Hepatocyte (in vitro differentiated cells): ENCODE measurements at regions not wholly inside any gene's neighbourhood (a gene's known extent, or its start where the extent isn't known, plus 50 kb on each side); places are given as distances from the start of the nearest gene placed in this dataset.

Experiments
- DNase-seq: peaks from one replicate; pipeline ENCODE4 v3.0.0-alpha.2; 2016; ENCODE audit warnings: low spot score
- H2AFZ ChIP-seq: fragments of 200-600 bp; sonication (generic); 2 replicates; pipeline ENCODE4 v1.6.0; 2016; ENCODE audit warnings: antibody characterized with exemption, mild to moderate bottlenecking
- H3K27ac ChIP-seq: fragments of 200-600 bp; sonication (generic); 2 replicates; pipeline ENCODE4 v1.5.1; 2016; ENCODE audit warnings: mild to moderate bottlenecking
- H3K27me3 ChIP-seq: fragments of 200-600 bp; sonication (generic); 2 replicates; pipeline ENCODE4 v1.6.1; 2016
- H3K36me3 ChIP-seq: fragments of 200-600 bp; sonication (generic); replicated peaks from 2 replicates; pipeline ENCODE4 v1.5.1; 2016; ENCODE audit warnings: low read depth; ENCODE audit not compliant: insufficient read depth
- H3K4me1 ChIP-seq: fragments of 200-600 bp; sonication (generic); 2 replicates; pipeline ENCODE4 v1.5.1; 2016; ENCODE audit warnings: mild to moderate bottlenecking, moderate library complexity; ENCODE audit not compliant: insufficient read depth
- H3K4me2 ChIP-seq: fragments of 200-600 bp; sonication (generic); 2 replicates; pipeline ENCODE4 v1.6.0; 2016
- H3K4me3 ChIP-seq: fragments of 200-600 bp; sonication (generic); 2 replicates; pipeline ENCODE4 v1.5.1; 2016; ENCODE audit warnings: mild to moderate bottlenecking
- H3K79me2 ChIP-seq: fragments of 200-600 bp; sonication (generic); 2 replicates; pipeline ENCODE4 v1.6.0; 2017; ENCODE audit warnings: mild to moderate bottlenecking
- H3K9me2 ChIP-seq: fragments of 200-600 bp; sonication (generic); replicated peaks from 2 replicates; pipeline ENCODE4 v1.6.0; 2017; ENCODE audit warnings: mild to moderate bottlenecking; ENCODE audit not compliant: insufficient read depth
- H3K9me3 ChIP-seq: fragments of 200-600 bp; sonication (generic); 2 replicates; pipeline ENCODE4 v1.5.1; 2016; ENCODE audit warnings: low read depth, mild to moderate bottlenecking
- H4K20me1 ChIP-seq: fragments of 200-600 bp; sonication (generic); 2 replicates; pipeline ENCODE4 v1.6.0; 2016; ENCODE audit warnings: mild to moderate bottlenecking; ENCODE audit not compliant: insufficient read depth, poor library complexity, severe bottlenecking
- EZH2 ChIP-seq: fragments of 200-600 bp; sonication (generic); IDR thresholded peaks from 2 replicates; pipeline ENCODE4 v1.6.1; 2016; ENCODE audit warnings: antibody characterized with exemption, mild to moderate bottlenecking, borderline replicate concordance
- EZH2phosphoT487 ChIP-seq: fragments of 200-600 bp; sonication (generic); IDR thresholded peaks from one replicate; pipeline ENCODE4 v1.6.1; 2018; ENCODE audit warnings: antibody characterized with exemption, mild to moderate bottlenecking, low read depth, moderate library complexity; ENCODE audit not compliant: unreplicated experiment, severe bottlenecking
- WGBS: methylation state at CpG from one replicate; pipeline ENCODE4 v1.1.6; 2016; ENCODE audit warnings: low lambda C conversion rate; ENCODE audit errors: missing lambda C conversion rate; 5-methylcytosine and 5-hydroxymethylcytosine counted together
- TF ChIP-seq, protein P1 (sequence below): fragments of 200-600 bp; sonication (generic); IDR thresholded peaks from 2 replicates; pipeline ENCODE4 v1.5.1; 2016; ENCODE audit warnings: antibody characterized with exemption, mild to moderate bottlenecking; ENCODE audit not compliant: poor library complexity

DNA sequence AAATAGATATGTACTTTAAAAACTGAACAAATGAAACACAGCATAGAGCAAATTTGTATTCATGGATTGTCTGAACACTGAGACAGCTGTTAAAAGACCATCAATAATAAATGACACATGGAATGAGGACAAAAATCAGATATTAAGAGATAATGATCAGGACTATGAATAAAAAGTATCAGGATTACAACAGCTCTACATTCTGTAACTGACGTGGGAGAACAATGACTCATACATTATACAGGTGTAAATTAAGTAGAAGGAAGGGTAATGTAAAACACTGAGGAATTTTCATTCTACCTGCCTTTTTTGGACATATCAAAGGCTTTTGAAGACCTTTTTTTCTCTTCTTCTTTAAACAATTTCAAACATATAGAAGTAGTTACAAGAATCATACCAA lies 310.9 kb upstream of the ANO3 start:
- WGBS, result 33% methylated on average over 1 of the region's 1 CpG
- no peak overlapping the region for H3K27ac ChIP-seq
- peaks cover 3% of the 10 kb centered on the region for H3K4me1 ChIP-seq
- TF ChIP-seq EZH2 (no peak), EZH2phosphoT487 (no peak)
- TF ChIP-seq, protein P1, sequence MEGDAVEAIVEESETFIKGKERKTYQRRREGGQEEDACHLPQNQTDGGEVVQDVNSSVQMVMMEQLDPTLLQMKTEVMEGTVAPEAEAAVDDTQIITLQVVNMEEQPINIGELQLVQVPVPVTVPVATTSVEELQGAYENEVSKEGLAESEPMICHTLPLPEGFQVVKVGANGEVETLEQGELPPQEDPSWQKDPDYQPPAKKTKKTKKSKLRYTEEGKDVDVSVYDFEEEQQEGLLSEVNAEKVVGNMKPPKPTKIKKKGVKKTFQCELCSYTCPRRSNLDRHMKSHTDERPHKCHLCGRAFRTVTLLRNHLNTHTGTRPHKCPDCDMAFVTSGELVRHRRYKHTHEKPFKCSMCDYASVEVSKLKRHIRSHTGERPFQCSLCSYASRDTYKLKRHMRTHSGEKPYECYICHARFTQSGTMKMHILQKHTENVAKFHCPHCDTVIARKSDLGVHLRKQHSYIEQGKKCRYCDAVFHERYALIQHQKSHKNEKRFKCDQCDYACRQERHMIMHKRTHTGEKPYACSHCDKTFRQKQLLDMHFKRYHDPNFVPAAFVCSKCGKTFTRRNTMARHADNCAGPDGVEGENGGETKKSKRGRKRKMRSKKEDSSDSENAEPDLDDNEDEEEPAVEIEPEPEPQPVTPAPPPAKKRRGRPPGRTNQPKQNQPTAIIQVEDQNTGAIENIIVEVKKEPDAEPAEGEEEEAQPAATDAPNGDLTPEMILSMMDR, result no peak
- no peak overlapping the region for H3K4me2 ChIP-seq
- no peaks in the 10 kb centered on the region for H3K79me2 ChIP-seq
- no peaks in the 10 kb centered on the region for H3K27me3 ChIP-seq
- no peak overlapping the region for H3K4me3 ChIP-seq
- no peak overlapping the region for H2AFZ ChIP-seq
- no peaks in the 10 kb centered on the region for H3K36me3 ChIP-seq
- no peaks in the 10 kb centered on the region for H3K9me3 ChIP-seq
- no peak for DNase-seq
- no peaks in the 10 kb centered on the region for H4K20me1 ChIP-seq
- H3K9me2 ChIP-seq, result no peaks in the 10 kb centered on the region

DNA sequence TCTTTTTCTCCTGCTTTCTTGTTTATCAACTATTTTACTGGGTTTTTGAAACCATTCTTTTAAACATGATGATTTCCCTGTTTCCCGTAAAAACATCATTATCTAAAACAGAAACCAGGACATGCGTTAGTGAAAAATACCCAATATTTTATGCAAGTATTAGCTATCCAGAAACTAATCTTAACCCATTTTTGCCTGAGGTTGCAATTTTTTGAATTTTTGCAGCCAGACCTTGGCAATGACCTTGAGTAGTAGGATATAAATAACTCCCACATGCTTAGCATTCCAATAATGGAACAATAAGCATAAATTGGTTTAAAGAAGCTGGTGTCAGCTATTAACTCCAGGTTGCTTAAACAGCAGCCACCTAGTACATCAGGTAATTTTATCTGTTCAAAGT lies 308.9 kb upstream of the ANO3 start:
- WGBS, result 81% methylated on average over 2 of the region's 2 CpGs
- peaks cover 3% of the 10 kb centered on the region for H3K4me1 ChIP-seq
- no peak overlapping the region for H2AFZ ChIP-seq
- H3K9me3 ChIP-seq, result no peaks in the 10 kb centered on the region
- TF ChIP-seq, protein P1, result no peak
- no peak for TF ChIP-seq EZH2phosphoT487
- no peak for TF ChIP-seq EZH2
- no peaks in the 10 kb centered on the region for H3K36me3 ChIP-seq
- H3K79me2 ChIP-seq, result no peaks in the 10 kb centered on the region
- no peaks in the 10 kb centered on the region for H3K9me2 ChIP-seq
- H3K27me3 ChIP-seq, result no peaks in the 10 kb centered on the region
- no peak overlapping the region for H3K4me3 ChIP-seq
- no peak for DNase-seq
- H4K20me1 ChIP-seq, result no peaks in the 10 kb centered on the region
- no peak overlapping the region for H3K4me2 ChIP-seq
- no peak overlapping the region for H3K27ac ChIP-seq

- H2AFZ ChIP-seq, result no peak overlapping the region
- no peak overlapping the region for H3K27ac ChIP-seq
- H3K4me2 ChIP-seq, result no peak overlapping the region
- H3K27me3 ChIP-seq, result no peaks in the 10 kb centered on the region
- no peaks in the 10 kb centered on the region for H3K36me3 ChIP-seq
- H3K9me3 ChIP-seq, result no peaks in the 10 kb centered on the region
- WGBS, result 90% methylated on average over 2 of the region's 2 CpGs
- H3K4me1 ChIP-seq, result no peaks in the 10 kb centered on the region
- no peaks in the 10 kb centered on the region for H3K79me2 ChIP-seq
- no peak for DNase-seq
- H3K9me2 ChIP-seq, result no peaks in the 10 kb centered on the region
- no peak overlapping the region for H3K4me3 ChIP-seq
- TF ChIP-seq EZH2phosphoT487, result no peak
- TF ChIP-seq EZH2, result no peak
- TF ChIP-seq, protein P1, result no peak
- H4K20me1 ChIP-seq, result no peaks in the 10 kb centered on the region
These were observed 306.3 kb upstream of the ANO3 start for GRCh38 chr11:26025676-26026075.

- H3K4me2 ChIP-seq, result no peak overlapping the region
- no peak for TF ChIP-seq EZH2phosphoT487
- TF ChIP-seq, protein P1, result no peak
- TF ChIP-seq EZH2, result no peak
- WGBS, result 93% methylated on average over 1 of the region's 1 CpG
These were observed 305.9 kb upstream of the ANO3 start for GRCh38 chr11:26026078-26026477.

More at GRCh38 chr11:26026078-26026477, 305.9 kb upstream of the ANO3 start:
- Histone ChIP-seq H3K9me3 (no peaks in the 10 kb centered on the region), H3K4me3 (no peak overlapping the region), H3K27ac (no peak overlapping the region), H3K27me3 (no peaks in the 10 kb centered on the region), H3K79me2 (no peaks in the 10 kb centered on the region), H3K36me3 (no peaks in the 10 kb centered on the region), H2AFZ (no peak overlapping the region), H3K4me1 (no peaks in the 10 kb centered on the region), H4K20me1 (no peaks in the 10 kb centered on the region), H3K9me2 (no peaks in the 10 kb centered on the region)
- DNase-seq, result no peak
